HG02943 (cell line): ENCODE measurements at regions not wholly inside any gene's neighbourhood (a gene's known extent, or its start where the extent isn't known, plus 50 kb on each side); places are given as distances from the start of the nearest gene placed in this dataset.

Source experiments
- ATAC-seq: cut with Tn5 transposase; IDR thresholded peaks from one replicate; pipeline ENCODE4 v1.9.1; 2021; ENCODE audit warnings: mild to moderate bottlenecking, low read depth, moderate library complexity; ENCODE audit not compliant: unreplicated experiment

- no peak for ATAC-seq
Measured at GRCh38 chr13:83618966-83619365, 263.3 kb downstream of the SLITRK1 start.

- no peak for ATAC-seq
Measured at GRCh38 chr13:83613524-83613923, 268.8 kb downstream of the SLITRK1 start.

GRCh38 chr13:83601539-83601938, 280.7 kb downstream of the SLITRK1 start:
- ATAC-seq, result no peak

DNA sequence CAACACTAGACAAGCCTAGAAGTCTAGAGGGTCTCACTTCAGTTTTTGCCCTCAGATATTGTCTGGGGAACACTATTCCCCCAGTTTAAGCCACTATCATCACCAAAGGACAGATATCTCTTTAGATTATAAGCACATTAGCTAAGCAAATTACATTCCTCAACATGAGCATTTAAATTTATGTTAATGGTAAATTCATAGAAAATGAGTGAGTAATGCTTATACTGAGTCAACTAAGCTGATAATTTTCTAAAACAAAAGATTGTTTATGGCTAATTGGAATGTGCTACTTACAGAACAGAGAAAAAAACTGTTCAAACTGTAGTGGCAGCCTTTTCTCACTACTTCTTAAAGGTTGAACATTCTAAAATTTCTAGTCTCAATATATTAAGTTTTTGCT, 290.2 kb downstream of the SLITRK1 start:
- ATAC-seq, result no peak

- ATAC-seq, result no peak
Measured at GRCh38 chr13:83589814-83590213, 292.5 kb downstream of the SLITRK1 start.

DNA sequence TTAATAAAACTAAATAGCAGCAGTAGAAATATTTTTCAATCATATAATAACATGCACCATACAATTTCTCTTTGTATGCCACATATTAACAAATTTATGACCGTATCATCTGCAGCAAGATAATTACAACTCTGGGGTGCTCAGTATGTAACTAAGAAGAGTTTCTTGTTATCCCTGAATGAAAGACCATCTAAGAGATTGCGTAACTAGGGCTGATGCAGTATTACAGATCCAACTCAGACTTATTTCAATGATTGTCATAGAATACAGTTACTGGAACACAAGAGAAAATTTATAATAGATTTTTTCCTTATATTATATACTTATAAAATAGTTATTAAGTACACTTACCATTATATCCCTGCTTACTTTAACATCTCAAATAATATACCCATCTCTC, 305.1 kb downstream of the SLITRK1 start:
- ATAC-seq, result no peak

- ATAC-seq, result no peak
Measured at GRCh38 chr13:83568019-83568418, 314.3 kb downstream of the SLITRK1 start.

- no peak for ATAC-seq
Measured at GRCh38 chr13:83563499-83563898, 318.8 kb downstream of the SLITRK1 start.

DNA sequence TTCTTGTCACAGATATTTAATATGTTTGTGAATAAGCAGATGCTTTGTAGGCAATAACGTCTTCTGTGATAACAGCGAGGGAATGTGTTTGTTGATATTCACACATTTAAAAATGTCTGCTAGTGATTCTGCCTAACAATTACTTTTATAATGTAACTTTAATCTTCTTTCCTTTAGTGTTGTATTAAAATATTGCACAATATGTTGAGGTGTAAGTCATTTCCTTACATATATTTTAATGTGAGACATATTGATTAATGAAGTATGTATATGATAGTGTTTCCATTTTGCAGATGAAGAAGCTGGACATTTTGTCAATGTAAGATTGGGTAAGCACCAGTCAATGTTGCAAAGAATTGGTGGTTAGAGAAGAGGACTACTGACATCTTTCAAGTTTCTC, 324.4 kb downstream of the SLITRK1 start:
- ATAC-seq, result no peak

- no peak for ATAC-seq
Measured at GRCh38 chr13:83549671-83550070, 332.6 kb downstream of the SLITRK1 start.

- no peak for ATAC-seq
Measured at GRCh38 chr13:83547043-83547442, 335.2 kb downstream of the SLITRK1 start.

DNA sequence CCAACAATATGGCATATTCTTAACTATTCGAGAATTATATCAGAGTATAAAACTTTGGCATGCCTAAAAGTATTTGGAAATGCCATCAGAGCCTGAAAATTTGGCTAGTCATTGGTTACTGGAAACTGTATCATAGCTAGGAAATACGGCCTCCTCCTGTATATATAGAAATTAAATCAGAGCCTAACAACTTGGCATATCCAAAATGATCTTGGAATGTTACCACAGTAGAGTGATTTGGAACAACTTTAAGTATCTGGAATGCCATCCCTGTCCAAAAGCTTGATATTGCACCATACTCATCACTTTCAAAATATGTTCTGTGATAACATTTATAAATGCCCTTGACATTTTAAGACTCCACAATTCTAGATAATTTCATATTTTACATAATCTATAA, 335.8 kb downstream of the SLITRK1 start:
- no peak for ATAC-seq

DNA sequence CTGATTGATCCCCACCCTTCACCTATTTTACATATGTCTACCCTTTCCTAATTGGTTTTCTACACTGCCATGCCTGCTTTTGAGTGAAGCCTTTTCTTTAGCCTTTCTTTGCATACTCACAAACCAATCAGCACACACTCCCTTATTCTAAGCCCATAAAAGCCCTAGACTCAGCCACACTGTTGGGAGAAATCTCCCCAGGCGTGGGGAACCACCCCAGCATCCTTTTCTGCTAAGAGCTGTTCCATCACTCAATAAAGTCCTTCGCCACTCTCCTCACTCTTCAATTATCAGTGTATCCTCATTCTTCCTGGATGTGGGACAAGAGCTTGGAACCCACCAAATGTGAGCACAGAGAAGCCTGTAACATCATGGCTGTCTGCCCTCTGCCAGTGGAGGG, 343.6 kb downstream of the SLITRK1 start:
- no peak for ATAC-seq

GRCh38 chr13:83536941-83537340, 345.3 kb downstream of the SLITRK1 start:
- ATAC-seq, result no peak

DNA sequence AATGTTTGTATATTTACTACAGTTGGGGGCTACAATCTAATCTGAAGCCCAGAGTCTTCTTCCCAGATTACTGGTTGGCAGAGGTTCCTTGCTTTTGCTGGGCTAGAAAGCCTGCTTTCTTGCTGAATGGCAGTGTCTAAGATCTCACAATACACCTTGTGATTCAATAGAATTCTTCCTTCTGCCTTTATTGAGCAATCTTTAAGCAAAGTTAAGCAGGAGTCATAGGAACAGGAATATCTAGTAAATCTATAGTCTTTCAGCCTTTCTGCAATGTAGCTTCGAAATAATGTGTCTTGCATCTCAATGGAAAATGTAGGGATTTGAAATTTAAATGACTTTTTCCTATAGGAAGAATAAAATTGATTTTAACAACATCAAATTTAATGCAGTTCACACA, 346.1 kb downstream of the SLITRK1 start:
- no peak for ATAC-seq

DNA sequence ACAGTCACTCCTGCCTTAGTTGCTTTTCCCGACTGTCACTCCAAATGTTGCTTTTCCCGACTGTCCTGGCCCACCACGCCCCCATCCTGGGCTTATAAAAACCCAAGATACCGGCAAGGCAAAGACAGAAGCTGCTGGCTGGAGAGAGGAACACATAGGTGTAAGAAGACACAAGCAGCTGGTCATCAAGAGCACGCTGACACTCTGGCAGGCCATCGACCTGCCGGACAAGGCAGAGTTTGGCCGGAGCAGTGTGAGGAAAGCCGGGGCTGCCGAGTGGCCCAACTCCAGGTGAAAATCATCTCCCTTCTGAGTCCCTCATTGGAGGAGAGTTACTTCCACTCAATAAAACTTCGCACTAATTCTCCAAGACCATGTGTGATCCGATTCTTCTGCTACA, 349.5 kb downstream of the SLITRK1 start:
- no peak for ATAC-seq

- ATAC-seq, result no peak
Measured at GRCh38 chr13:83531022-83531421, 351.3 kb downstream of the SLITRK1 start.

GRCh38 chr13:83516781-83517180, 365.5 kb downstream of the SLITRK1 start:
- no peak for ATAC-seq

DNA sequence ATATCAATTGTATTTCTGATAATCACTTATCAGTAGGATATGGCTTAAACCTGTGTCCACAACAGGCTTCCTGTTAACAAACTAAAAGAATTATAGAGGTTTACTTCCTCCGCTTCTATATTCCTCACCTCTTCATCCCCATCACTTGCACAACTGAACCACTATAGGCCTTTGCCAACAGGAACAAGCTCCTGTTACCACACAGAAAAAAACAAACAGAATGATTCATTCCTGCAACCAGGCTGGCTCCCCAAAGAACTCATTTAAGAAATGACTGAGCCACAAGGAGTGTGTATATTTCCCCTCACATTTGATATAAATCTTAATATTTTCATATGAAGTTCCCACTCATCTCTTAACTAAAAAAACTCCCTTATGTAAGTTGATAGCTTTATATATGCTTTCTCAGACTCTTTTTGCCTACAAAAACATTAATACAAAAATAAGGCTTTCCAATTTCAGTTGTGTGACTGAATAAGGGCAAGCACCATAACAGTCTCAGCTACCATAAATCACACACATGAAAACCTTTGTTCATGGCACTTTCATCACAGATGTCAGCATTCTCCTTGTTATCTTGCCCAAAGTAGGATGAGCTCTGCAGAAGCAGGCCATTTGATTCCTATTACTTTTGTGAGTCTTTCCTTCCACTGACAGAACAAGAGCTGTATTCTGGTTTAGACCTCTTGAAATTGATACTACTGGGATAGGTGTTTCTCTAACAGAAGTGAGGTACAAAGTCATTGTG, 366.8 kb downstream of the SLITRK1 start:
- no peak for ATAC-seq

DNA sequence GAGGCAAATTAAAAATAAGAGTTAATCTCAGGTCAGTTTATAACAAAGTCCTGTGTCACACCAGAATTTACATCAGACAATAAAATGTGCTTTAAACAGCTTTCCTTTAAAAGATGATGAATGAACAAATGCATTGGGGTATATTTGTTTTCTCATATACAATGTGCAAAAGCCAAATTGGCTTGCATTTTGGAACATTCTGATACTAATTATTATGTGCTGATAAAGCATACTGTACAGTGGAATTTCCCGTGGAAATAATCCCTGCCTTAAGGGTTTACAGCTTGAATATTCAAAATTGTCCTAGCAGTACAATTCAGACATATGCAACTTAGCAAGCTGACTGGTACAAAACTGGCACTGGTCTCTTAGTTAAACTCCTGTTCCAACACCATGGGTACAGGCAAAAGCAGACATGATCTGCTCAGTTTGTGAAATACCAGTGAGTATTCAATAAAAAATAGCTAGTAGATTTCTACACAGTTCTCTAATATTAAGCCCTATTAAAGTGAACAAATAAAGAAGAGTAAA, 373.4 kb downstream of the SLITRK1 start:
- no peak for ATAC-seq

- no peak for ATAC-seq
Measured at GRCh38 chr13:83503424-83503823, 378.9 kb downstream of the SLITRK1 start.

DNA sequence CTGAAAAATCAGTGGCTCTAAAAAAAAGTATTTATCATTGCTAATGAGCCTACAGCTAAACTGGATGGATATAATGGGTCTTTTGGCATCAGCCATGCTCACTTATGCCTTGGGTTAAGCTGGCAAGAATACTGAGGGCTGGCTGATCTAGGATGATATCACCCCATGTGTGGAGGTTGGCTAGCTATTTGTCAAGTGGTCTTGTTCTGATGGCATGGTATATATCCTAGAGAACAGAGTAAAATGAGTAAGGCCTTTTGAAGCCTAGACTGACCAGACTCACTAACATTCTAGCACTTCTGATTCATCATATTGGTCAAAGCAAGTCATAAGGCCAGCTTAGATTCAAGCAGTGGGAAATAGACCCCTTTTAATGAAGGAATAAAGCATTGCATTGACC, 383.0 kb downstream of the SLITRK1 start:
- ATAC-seq, result no peak
